ENCODE measurements at regions not wholly inside any gene's neighbourhood (a gene's known extent, or its start where the extent isn't known, plus 50 kb on each side); places are given as distances from the start of the nearest gene placed in this dataset.

GRCh38 chr1:108067884-108068540, 103.0 kb upstream of the VAV3 start:
- TF ChIP-seq CTCF (IDR thresholded peaks at IDR 0.05) = no peak
- TF ChIP-seq ZFX (IDR thresholded peaks at IDR 0.05; ENCODE audit: borderline replicate concordance) = no peak

Measured in 22Rv1 (cell line).